PC-9 (cell line): ENCODE measurements at regions not wholly inside any gene's neighbourhood (a gene's known extent, or its start where the extent isn't known, plus 50 kb on each side); places are given as distances from the start of the nearest gene placed in this dataset.

Source experiments
- BruUV-seq: library from RNA; stranded (reverse); fragments of 400-500 nt; replicated peaks from 2 replicates; lab custom pipeline; 2021; lab: Mats Ljungman, UMichigan
- CTCF ChIA-PET: fragments of 300-600 bp; sonication (Branson Sonifier 250); formaldehyde crosslinking; loops from one replicate; lab custom pipeline; 2022; ENCODE audit warnings: antibody characterized with exemption; lab: Charles Lee
- POLR2A ChIA-PET: fragments of 300-600 bp; sonication (Branson Sonifier 250); formaldehyde crosslinking; loops from one replicate; lab custom pipeline; 2022; ENCODE audit warnings: antibody characterized with exemption; ENCODE audit not compliant: unreplicated experiment; lab: Charles Lee
- DNase-seq, 2 experiments: peaks; one replicate each; pipeline versions ENCODE4 v3.0.0 to v3.0.0-alpha.2; 2015 to 2022; ENCODE audit warnings: mixed read lengths in 1 of 2
- H2AFZ ChIP-seq: fragments of 200-600 bp; sonication (generic); 2 replicates; pipeline ENCODE4 v1.8.1; 2017; ENCODE audit warnings: antibody characterized with exemption
- H3F3A ChIP-seq: fragments of 200-600 bp; sonication (generic); 2 replicates; pipeline ENCODE4 v1.8.1; 2017; ENCODE audit warnings: antibody characterized with exemption, mild to moderate bottlenecking, low read depth; ENCODE audit not compliant: insufficient read depth
- H3K27ac ChIP-seq: fragments of 200-600 bp; sonication (generic); 2 replicates; pipeline ENCODE4 v1.6.1; 2016; ENCODE audit warnings: mixed run types
- H3K27me3 ChIP-seq: fragments of 200-600 bp; sonication (generic); 2 replicates; pipeline ENCODE4 v1.6.1; 2016; ENCODE audit warnings: low read depth, mixed run types; ENCODE audit not compliant: insufficient read depth
- H3K36me3 ChIP-seq: fragments of 200-600 bp; sonication (generic); 2 replicates; pipeline ENCODE4 v1.6.1; 2016; ENCODE audit warnings: low read depth, mixed run types
- H3K4me1 ChIP-seq: fragments of 200-600 bp; sonication (generic); replicated peaks from 2 replicates; pipeline ENCODE4 v1.6.1; 2016; ENCODE audit warnings: mixed run types; ENCODE audit not compliant: insufficient read depth
- H3K4me2 ChIP-seq: fragments of 200-600 bp; sonication (generic); 2 replicates; pipeline ENCODE4 v1.6.1; 2017; ENCODE audit warnings: mixed run types
- H3K4me3 ChIP-seq: fragments of 200-600 bp; sonication (generic); 2 replicates; pipeline ENCODE4 v1.6.1; 2016; ENCODE audit warnings: mixed run types
- H3K79me2 ChIP-seq: fragments of 200-600 bp; sonication (generic); 2 replicates; pipeline ENCODE4 v1.6.1; 2017; ENCODE audit warnings: low read depth, mixed run types
- H3K9me2 ChIP-seq: fragments of 200-600 bp; sonication (generic); 2 replicates; pipeline ENCODE4 v1.8.1; 2017; ENCODE audit warnings: mild to moderate bottlenecking; ENCODE audit not compliant: insufficient read depth
- H3K9me3 ChIP-seq: fragments of 200-600 bp; sonication (generic); 2 replicates; pipeline ENCODE4 v1.8.1; 2016; ENCODE audit warnings: low read depth; ENCODE audit not compliant: insufficient read depth
- H4K20me1 ChIP-seq: fragments of 200-600 bp; sonication (generic); 2 replicates; pipeline ENCODE4 v1.8.1; 2017; ENCODE audit not compliant: insufficient read depth
- EZH2 ChIP-seq: fragments of 200-600 bp; sonication (generic); IDR thresholded peaks from 2 replicates; pipeline ENCODE4 v1.8.0; 2017; ENCODE audit warnings: antibody characterized with exemption, low read depth
- intact Hi-C: fragments of 100-400 bp; cut with micrococcal nuclease; formaldehyde crosslinking; loops from one replicate; pipeline ENCODE4 v1.10.0; 2022; ENCODE audit not compliant: unreplicated experiment
- TF ChIP-seq, protein P1 (sequence below): fragments of 200-600 bp; sonication (generic); conservative IDR thresholded peaks from 2 replicates; pipeline ENCODE4 v1.6.1; 2017; ENCODE audit warnings: mixed run types, antibody characterized with exemption, mild to moderate bottlenecking, moderate library complexity

DNA sequence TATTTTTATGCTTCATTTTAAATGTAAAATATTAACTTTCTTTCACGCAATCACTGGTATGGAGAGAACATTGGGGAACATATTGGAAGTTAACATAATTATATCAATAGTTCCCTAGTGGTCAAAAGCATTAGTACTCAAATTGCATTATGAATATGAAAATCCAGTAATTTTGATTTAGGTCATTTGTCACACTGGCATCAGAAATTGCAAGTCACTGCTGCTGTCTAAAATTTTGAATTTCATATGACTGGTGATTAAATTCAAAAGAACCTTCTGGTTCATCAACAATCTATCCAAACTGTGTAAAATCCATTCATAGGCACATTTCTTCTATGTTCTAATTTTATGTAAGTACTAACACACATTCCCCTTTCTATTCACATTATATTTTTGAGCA lies 2235.7 kb upstream of the PCDH20 start:
- Histone ChIP-seq H2AFZ (no peak overlapping the region), H3K4me1 (no peaks in the 10 kb centered on the region), H3F3A (no peaks in the 10 kb centered on the region), H3K27me3 (no peaks in the 10 kb centered on the region), H3K4me3 (no peak overlapping the region), H3K4me2 (no peak overlapping the region), H3K9me2 (no peaks in the 10 kb centered on the region), H3K9me3 (no peaks in the 10 kb centered on the region), H3K27ac (no peak overlapping the region), H3K79me2 (no peaks in the 10 kb centered on the region), H4K20me1 (no peaks in the 10 kb centered on the region), H3K36me3 (no peaks in the 10 kb centered on the region)
- intact Hi-C loops, result no loop called here
- TF ChIP-seq, protein P1, sequence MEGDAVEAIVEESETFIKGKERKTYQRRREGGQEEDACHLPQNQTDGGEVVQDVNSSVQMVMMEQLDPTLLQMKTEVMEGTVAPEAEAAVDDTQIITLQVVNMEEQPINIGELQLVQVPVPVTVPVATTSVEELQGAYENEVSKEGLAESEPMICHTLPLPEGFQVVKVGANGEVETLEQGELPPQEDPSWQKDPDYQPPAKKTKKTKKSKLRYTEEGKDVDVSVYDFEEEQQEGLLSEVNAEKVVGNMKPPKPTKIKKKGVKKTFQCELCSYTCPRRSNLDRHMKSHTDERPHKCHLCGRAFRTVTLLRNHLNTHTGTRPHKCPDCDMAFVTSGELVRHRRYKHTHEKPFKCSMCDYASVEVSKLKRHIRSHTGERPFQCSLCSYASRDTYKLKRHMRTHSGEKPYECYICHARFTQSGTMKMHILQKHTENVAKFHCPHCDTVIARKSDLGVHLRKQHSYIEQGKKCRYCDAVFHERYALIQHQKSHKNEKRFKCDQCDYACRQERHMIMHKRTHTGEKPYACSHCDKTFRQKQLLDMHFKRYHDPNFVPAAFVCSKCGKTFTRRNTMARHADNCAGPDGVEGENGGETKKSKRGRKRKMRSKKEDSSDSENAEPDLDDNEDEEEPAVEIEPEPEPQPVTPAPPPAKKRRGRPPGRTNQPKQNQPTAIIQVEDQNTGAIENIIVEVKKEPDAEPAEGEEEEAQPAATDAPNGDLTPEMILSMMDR, result no peak
- no peak for TF ChIP-seq EZH2
- BruUV-seq, result no TSS peak
- DNase-seq, result no peak
- ChIA-PET POLR2A (no interaction called here), CTCF (no interaction called here)

DNA sequence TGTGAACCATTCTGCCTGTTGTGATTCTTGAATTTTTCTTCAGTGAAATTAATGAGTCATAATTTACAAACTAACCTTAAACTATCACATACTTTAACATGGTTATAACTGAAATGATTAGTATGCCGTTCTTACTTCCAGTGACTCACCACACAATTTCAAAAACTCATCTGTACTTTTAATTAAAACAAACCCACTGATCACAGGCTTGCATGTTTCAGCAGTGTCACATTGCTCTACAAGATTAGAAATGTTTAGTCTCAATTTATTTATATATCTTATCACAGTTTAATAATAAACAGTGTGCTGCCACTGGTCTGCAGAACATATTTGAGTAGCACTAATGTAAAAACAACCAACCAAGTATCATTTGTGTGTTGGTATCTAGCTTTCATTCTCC lies 2227.9 kb upstream of the PCDH20 start:
- no TSS peak for BruUV-seq
- Histone ChIP-seq H4K20me1 (no peaks in the 10 kb centered on the region), H3K36me3 (no peaks in the 10 kb centered on the region), H3K27me3 (no peaks in the 10 kb centered on the region), H3K9me2 (no peaks in the 10 kb centered on the region), H3K79me2 (no peaks in the 10 kb centered on the region), H3K4me3 (no peak overlapping the region), H3K9me3 (no peaks in the 10 kb centered on the region), H3F3A (no peaks in the 10 kb centered on the region), H3K27ac (no peak overlapping the region), H3K4me2 (no peak overlapping the region), H3K4me1 (no peaks in the 10 kb centered on the region), H2AFZ (no peak overlapping the region)
- ChIA-PET POLR2A (no interaction called here), CTCF (no interaction called here)
- intact Hi-C loops, result no loop called here
- no peak for DNase-seq
- no peak for TF ChIP-seq EZH2
- TF ChIP-seq, protein P1, result no peak

DNA sequence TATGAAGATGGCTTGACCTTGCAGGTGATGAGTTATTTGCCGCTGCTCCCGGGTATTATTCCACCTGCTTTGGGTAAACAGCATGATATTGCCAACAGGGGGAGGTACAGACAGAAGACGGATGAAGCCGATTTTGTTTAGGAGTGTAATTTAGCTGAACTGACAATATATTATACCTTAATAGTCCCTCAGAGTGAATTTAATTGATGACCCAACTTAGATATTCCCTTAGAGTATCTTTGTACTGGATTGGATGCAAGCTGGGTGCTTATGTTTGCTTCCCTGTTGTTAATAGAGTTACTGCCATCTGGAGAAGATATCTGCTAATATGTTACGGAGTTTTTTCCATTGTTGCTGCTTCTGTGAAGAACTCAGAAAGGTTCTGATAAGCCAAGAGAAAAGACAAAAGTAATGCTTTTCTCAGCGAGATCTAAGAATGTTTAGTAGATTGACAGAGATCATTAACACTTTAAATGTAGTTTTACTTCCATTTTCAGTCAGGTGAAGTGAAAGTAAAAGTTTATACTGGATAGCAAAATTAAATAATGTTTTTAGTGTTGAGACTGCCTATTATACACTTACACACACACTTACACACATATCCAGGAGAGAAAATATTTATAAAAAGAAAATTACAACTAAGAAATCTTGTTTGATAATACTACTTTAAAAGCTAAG lies 2220.8 kb upstream of the PCDH20 start:
- Histone ChIP-seq H3K4me3 (no peak overlapping the region), H3K9me3 (no peaks in the 10 kb centered on the region), H2AFZ (peak overlapping the region; percentile 23; the same call in 1 of the 2 replicates), H3F3A (no peaks in the 10 kb centered on the region), H4K20me1 (no peaks in the 10 kb centered on the region), H3K4me2 (peak overlapping the region; percentile 43), H3K36me3 (no peaks in the 10 kb centered on the region), H3K9me2 (no peaks in the 10 kb centered on the region), H3K79me2 (no peaks in the 10 kb centered on the region), H3K27me3 (no peaks in the 10 kb centered on the region), H3K27ac (no peak overlapping the region), H3K4me1 (no peaks in the 10 kb centered on the region)
- CTCF ChIA-PET, result interaction anchor here (0.6 kb wide), 1 partner anchor 601 kb away, joined by 3 read pairs; no protein-coding TSS in a partner anchor
- TF ChIP-seq, protein P1, result no peak
- TF ChIP-seq EZH2, result no peak
- intact Hi-C loops, result no loop called here
- POLR2A ChIA-PET, result no interaction called here
- DNase-seq, result peak in 1 of 2 experiments; percentile 0
- no TSS peak for BruUV-seq
